H9 (cell line): ENCODE measurements at regions not wholly inside any gene's neighbourhood (a gene's known extent, or its start where the extent isn't known, plus 50 kb on each side); places are given as distances from the start of the nearest gene placed in this dataset.

Experiments used
- DNase-seq: peaks from one replicate; pipeline ENCODE4 v3.0.0-alpha.2; 2017
- H2AFZ ChIP-seq: one replicate; pipeline ENCODE4 v1.6.1; 2013; ENCODE audit warnings: mild to moderate bottlenecking, low read length, control low read depth, moderate library complexity
- H2AK5ac ChIP-seq: 2 replicates; pipeline ENCODE4 v1.6.1; 2013; ENCODE audit warnings: low read length, control low read depth, mixed read lengths; ENCODE audit not compliant: insufficient read length
- H2BK120ac ChIP-seq: one replicate; pipeline ENCODE4 v1.6.1; 2013; ENCODE audit warnings: low read depth, mild to moderate bottlenecking, low read length, control low read depth, inconsistent platforms; ENCODE audit not compliant: poor library complexity, severe bottlenecking
- H2BK12ac ChIP-seq: 2 replicates; pipeline ENCODE4 v1.6.1; 2013; ENCODE audit warnings: low read length, control low read depth, mixed read lengths, low read depth; ENCODE audit not compliant: insufficient read length
- H2BK15ac ChIP-seq: 2 replicates; pipeline ENCODE4 v1.6.1; 2013; ENCODE audit warnings: low read depth, low read length, control low read depth
- H2BK20ac ChIP-seq: one replicate; pipeline ENCODE4 v1.6.1; 2013; ENCODE audit warnings: low read depth, mild to moderate bottlenecking, low read length, control low read depth, inconsistent platforms; ENCODE audit not compliant: poor library complexity, severe bottlenecking
- H2BK5ac ChIP-seq: 2 replicates; pipeline ENCODE4 v1.6.1; 2013; ENCODE audit warnings: low read length, control low read depth, mixed read lengths; ENCODE audit not compliant: insufficient read length
- H3K14ac ChIP-seq: 2 replicates; pipeline ENCODE4 v1.6.1; 2013; ENCODE audit warnings: low read length, control low read depth; ENCODE audit not compliant: insufficient read depth
- H3K18ac ChIP-seq: 2 replicates; pipeline ENCODE4 v1.6.1; 2013; ENCODE audit warnings: low read depth, mild to moderate bottlenecking, mixed read lengths, low read length, control low read depth; ENCODE audit not compliant: insufficient read length
- H3K23ac ChIP-seq: 2 replicates; pipeline ENCODE4 v1.6.1; 2013; ENCODE audit warnings: low read length, control low read depth, mixed read lengths, low read depth; ENCODE audit not compliant: insufficient read length
- H3K23me2 ChIP-seq: 2 replicates; pipeline ENCODE4 v1.6.1; 2013; ENCODE audit warnings: low read depth, mild to moderate bottlenecking, mixed read lengths, low read length, control low read depth; ENCODE audit not compliant: insufficient read length, poor library complexity, severe bottlenecking
- H3K27ac ChIP-seq: 2 replicates; pipeline ENCODE4 v1.5.1; 2013; ENCODE audit warnings: low read length, control low read depth, mixed read lengths, low read depth; ENCODE audit not compliant: insufficient read length
- H3K27me3 ChIP-seq: 2 replicates; pipeline ENCODE4 v1.6.1; 2013; ENCODE audit warnings: low read length, control low read depth, inconsistent platforms; ENCODE audit not compliant: insufficient read depth
- H3K4ac ChIP-seq: 2 replicates; pipeline ENCODE4 v1.6.1; 2013; ENCODE audit warnings: low read depth, mild to moderate bottlenecking, control low read depth, inconsistent platforms, low read length, moderate library complexity
- H3K4me1 ChIP-seq: 2 replicates; pipeline ENCODE4 v1.6.1; 2013; ENCODE audit warnings: low read length, control low read depth, inconsistent platforms; ENCODE audit not compliant: insufficient read depth
- H3K4me2 ChIP-seq: 2 replicates; pipeline ENCODE4 v1.6.1; 2013; ENCODE audit warnings: low read length, control low read depth, mixed read lengths; ENCODE audit not compliant: insufficient read length, insufficient read depth
- H3K56ac ChIP-seq: 2 replicates; pipeline ENCODE4 v1.6.1; 2013; ENCODE audit warnings: low read depth, mild to moderate bottlenecking, mixed read lengths, low read length, control low read depth; ENCODE audit not compliant: insufficient read length
- H3K79me1 ChIP-seq: 2 replicates; pipeline ENCODE4 v1.6.1; 2013; ENCODE audit warnings: low read depth, mild to moderate bottlenecking, moderate library complexity, low read length, control low read depth, inconsistent platforms; ENCODE audit not compliant: insufficient read depth, poor library complexity, severe bottlenecking
- H3K79me2 ChIP-seq: 2 replicates; pipeline ENCODE4 v1.6.1; 2013; ENCODE audit warnings: low read length, control low read depth, inconsistent platforms; ENCODE audit not compliant: insufficient read depth
- H3K9ac ChIP-seq: 2 replicates; pipeline ENCODE4 v1.6.1; 2013; ENCODE audit warnings: low read length, control low read depth, mixed read lengths; ENCODE audit not compliant: insufficient read length; ENCODE audit errors: extremely low read depth
- H3K9me3 ChIP-seq: one replicate; pipeline ENCODE4 v1.6.1; 2013; ENCODE audit warnings: low read depth, low read length, inconsistent platforms; ENCODE audit not compliant: control insufficient read depth
- H3T11ph ChIP-seq: one replicate; pipeline ENCODE4 v1.6.1; 2013; ENCODE audit warnings: mild to moderate bottlenecking, low read length, control low read depth, inconsistent platforms
- H4K20me1 ChIP-seq: one replicate; pipeline ENCODE4 v1.6.1; 2013; ENCODE audit not compliant: control insufficient read depth, insufficient read length, insufficient read depth
- H4K5ac ChIP-seq: 2 replicates; pipeline ENCODE4 v1.6.1; 2013; ENCODE audit warnings: low read depth, mild to moderate bottlenecking, mixed read lengths, low read length, control low read depth; ENCODE audit not compliant: insufficient read length
- H4K8ac ChIP-seq: replicated peaks from 2 replicates; pipeline ENCODE4 v1.6.1; 2013; ENCODE audit warnings: low read length, control low read depth, mixed read lengths, low read depth; ENCODE audit not compliant: insufficient read length
- H4K91ac ChIP-seq: 2 replicates; pipeline ENCODE4 v1.6.1; 2013; ENCODE audit warnings: low read depth, mild to moderate bottlenecking, moderate library complexity, mixed read lengths, low read length, control low read depth; ENCODE audit not compliant: insufficient read length
- H3K27ac Mint-ChIP-seq, 3 experiments: 2 replicates in 2 of 3; 3 replicates in 1 of 3; pipeline ENCODE4 v1.8.0; 2020 to 2021; ENCODE audit warnings: mixed read lengths in 3 of 3, mild to moderate bottlenecking in 1 of 3, moderate library complexity in 1 of 3
- H3K27me3 Mint-ChIP-seq: 2 replicates; pipeline ENCODE4 v1.8.0; 2021; ENCODE audit warnings: low read depth, mild to moderate bottlenecking, moderate library complexity, mixed read lengths
- H3K36me3 Mint-ChIP-seq, 3 experiments: 2 replicates in 2 of 3; 3 replicates in 1 of 3; pipeline ENCODE4 v1.8.0; 2020 to 2021; ENCODE audit warnings: low read depth in 3 of 3, mixed read lengths in 3 of 3; ENCODE audit not compliant: insufficient read depth in 1 of 3
- H3K4me1 Mint-ChIP-seq, 2 experiments: 2 replicates each; pipeline ENCODE4 v1.8.0; 2020; ENCODE audit warnings: mixed read lengths in 2 of 2
- H3K4me3 Mint-ChIP-seq, 2 experiments: 2 replicates in 1 of 2; 3 replicates in 1 of 2; pipeline ENCODE4 v1.8.0; 2020 to 2021; ENCODE audit warnings: mild to moderate bottlenecking in 2 of 2, mixed read lengths in 2 of 2, moderate library complexity in 1 of 2
- H3K9me3 Mint-ChIP-seq, 2 experiments: 2 replicates in 1 of 2; 3 replicates in 1 of 2; pipeline ENCODE4 v1.8.0; 2020; ENCODE audit warnings: mild to moderate bottlenecking in 2 of 2, mixed read lengths in 2 of 2, moderate library complexity in 1 of 2
- WGBS: extraction: QIAGEN DNeasy Blood & Tissue Kit; methylation state at CpG from one replicate; pipeline ENCODE4 v1.1.7; 2013; ENCODE audit warnings: missing lambda C conversion rate, low lambda C conversion rate, mixed read lengths; ENCODE audit not compliant: insufficient read length; ENCODE audit errors: extremely low coverage; 5-methylcytosine and 5-hydroxymethylcytosine counted together
- TF ChIP-seq, protein P1 (sequence below): fragments of 200-600 bp; sonication (generic); conservative IDR thresholded peaks from 3 replicates; pipeline ENCODE4 v1.8.0; 2021; ENCODE audit warnings: antibody characterized with exemption, mild to moderate bottlenecking

DNA sequence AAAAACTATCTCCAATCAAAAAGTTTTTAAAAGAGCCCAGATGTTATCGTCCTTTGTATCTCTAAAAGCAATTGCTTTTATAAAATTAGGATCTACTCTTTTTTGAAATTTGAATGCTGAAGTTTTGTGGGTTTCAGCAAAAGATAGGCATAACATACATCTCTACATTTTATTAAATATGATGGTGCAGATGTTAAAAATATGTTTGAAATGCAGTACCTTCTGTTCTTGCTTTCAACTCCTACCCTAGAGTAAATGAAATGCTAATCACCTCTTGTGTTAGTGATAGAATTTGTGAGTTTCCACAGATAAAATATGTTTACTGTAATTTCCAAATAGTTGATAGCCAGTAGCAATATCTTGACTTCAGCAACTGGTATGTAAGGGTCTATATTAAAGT is 95.7 kb upstream of the VPREB1 start:
- H3K9me3 Mint-ChIP-seq = no peaks in the 10 kb centered on the region
- Histone ChIP-seq H2BK15ac (no peak overlapping the region), H3K79me1 (no peaks in the 10 kb centered on the region), H3K27me3 (peaks cover 28% of the 10 kb centered on the region), H3K23ac (no peak overlapping the region), H4K91ac (no peak overlapping the region), H2BK5ac (no peak overlapping the region), H2AK5ac (no peak overlapping the region), H3K4me2 (no peak overlapping the region), H2BK120ac (no peak overlapping the region), H3K18ac (no peak overlapping the region), H3K4me1 (no peaks in the 10 kb centered on the region), H3K79me2 (no peaks in the 10 kb centered on the region), H3K4ac (no peak overlapping the region), H3K9me3 (no peaks in the 10 kb centered on the region), H4K20me1 (no peaks in the 10 kb centered on the region), H3K9ac (no peak overlapping the region), H3K23me2 (no peaks in the 10 kb centered on the region), H3T11ph (no peak overlapping the region), H3K56ac (no peak overlapping the region), H4K5ac (no peak overlapping the region), H3K27ac (no peak overlapping the region), H2BK12ac (no peak overlapping the region), H3K14ac (no peak overlapping the region), H4K8ac (no peak overlapping the region), H2BK20ac (no peak overlapping the region), H2AFZ (no peak overlapping the region)
- DNase-seq = no peak
- no peak overlapping the region for H3K4me3 Mint-ChIP-seq
- H3K27me3 Mint-ChIP-seq = peaks cover 96% of the 10 kb centered on the region
- TF ChIP-seq, protein P1, sequence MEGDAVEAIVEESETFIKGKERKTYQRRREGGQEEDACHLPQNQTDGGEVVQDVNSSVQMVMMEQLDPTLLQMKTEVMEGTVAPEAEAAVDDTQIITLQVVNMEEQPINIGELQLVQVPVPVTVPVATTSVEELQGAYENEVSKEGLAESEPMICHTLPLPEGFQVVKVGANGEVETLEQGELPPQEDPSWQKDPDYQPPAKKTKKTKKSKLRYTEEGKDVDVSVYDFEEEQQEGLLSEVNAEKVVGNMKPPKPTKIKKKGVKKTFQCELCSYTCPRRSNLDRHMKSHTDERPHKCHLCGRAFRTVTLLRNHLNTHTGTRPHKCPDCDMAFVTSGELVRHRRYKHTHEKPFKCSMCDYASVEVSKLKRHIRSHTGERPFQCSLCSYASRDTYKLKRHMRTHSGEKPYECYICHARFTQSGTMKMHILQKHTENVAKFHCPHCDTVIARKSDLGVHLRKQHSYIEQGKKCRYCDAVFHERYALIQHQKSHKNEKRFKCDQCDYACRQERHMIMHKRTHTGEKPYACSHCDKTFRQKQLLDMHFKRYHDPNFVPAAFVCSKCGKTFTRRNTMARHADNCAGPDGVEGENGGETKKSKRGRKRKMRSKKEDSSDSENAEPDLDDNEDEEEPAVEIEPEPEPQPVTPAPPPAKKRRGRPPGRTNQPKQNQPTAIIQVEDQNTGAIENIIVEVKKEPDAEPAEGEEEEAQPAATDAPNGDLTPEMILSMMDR = no peak
- no peak overlapping the region for H3K27ac Mint-ChIP-seq
- H3K36me3 Mint-ChIP-seq = no peaks in the 10 kb centered on the region
- WGBS = no CpG with 5 or more reads among the region's 1 CpG
- H3K4me1 Mint-ChIP-seq = no peaks in the 10 kb centered on the region
